GM21717 (cell line): ENCODE measurements at regions not wholly inside any gene's neighbourhood (a gene's known extent, or its start where the extent isn't known, plus 50 kb on each side); places are given as distances from the start of the nearest gene placed in this dataset.

Source experiments
- ATAC-seq: cut with Tn5 transposase; IDR thresholded peaks from one replicate; pipeline ENCODE4 v1.9.1; 2021; ENCODE audit warnings: mild to moderate bottlenecking, moderate library complexity; ENCODE audit not compliant: unreplicated experiment

GRCh38 chr15:26477044-26477443 lies 295.8 kb downstream of the GABRB3 start:
- ATAC-seq = no peak

- no peak for ATAC-seq
Measured at GRCh38 chr15:26475554-26475953, 297.3 kb downstream of the GABRB3 start.

GRCh38 chr15:26472661-26473060 lies 300.2 kb downstream of the GABRB3 start:
- ATAC-seq = no peak

- no peak for ATAC-seq
Measured at GRCh38 chr15:26461847-26462608, 310.8 kb downstream of the GABRB3 start.

DNA sequence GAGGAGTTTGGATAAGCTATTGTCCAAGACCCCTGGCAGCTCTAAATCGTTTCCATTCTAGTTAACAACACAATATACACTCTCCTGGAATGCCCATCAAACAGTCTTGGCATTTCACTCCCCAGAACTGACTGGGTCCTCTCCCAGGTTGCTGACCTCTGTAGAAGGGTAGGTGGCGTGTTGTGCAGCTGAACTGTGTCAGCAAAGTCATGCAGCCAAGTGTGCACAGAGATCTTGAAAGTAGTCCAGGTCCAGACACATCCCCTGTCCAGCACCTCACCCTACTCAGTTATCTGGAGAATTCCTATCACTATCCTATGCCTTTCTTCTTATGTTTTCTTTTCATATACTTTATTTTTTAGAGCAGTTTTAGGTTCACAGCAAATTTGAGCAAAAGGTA lies 312.7 kb downstream of the GABRB3 start:
- no peak for ATAC-seq

- no peak for ATAC-seq
Measured at GRCh38 chr15:26455828-26456227, 317.0 kb downstream of the GABRB3 start.

DNA sequence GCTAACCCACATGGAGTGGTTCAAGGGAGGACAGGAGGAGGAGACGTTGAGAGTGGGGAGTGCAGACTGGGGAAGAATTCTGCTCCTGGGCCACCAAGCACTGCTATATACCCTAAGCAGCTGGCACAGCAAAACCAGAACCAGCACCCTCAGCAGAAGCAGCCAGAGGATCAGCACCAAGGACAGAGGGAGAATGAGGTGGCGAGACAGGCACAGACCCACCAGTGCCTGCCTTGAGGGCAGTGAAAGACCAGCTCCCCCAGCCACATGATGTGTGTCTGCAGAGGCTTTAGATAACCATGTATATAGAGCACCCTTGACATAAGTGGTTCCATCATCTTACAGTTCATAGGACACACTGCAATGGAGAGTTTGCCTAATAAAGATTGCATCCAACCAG lies 319.0 kb downstream of the GABRB3 start:
- no peak for ATAC-seq

DNA sequence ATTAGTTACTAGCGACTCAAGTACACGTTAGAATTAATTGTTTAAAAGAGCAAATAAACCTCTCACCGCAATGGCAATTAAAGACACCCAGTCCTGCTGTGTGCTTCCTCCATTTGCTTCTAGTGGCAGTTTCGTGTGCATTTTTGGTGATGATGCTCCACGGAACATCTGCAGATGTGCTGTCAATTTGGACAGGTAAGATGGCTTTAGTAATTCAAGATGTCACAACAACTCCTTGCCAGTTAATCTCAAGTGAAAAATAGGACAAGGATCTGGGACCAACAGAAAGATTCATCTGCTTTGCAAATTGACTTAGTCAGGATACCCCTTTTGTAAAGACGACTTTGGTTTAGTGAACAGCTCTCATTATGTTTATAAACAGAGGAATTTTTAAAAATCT lies 320.9 kb downstream of the GABRB3 start:
- ATAC-seq = no peak

DNA sequence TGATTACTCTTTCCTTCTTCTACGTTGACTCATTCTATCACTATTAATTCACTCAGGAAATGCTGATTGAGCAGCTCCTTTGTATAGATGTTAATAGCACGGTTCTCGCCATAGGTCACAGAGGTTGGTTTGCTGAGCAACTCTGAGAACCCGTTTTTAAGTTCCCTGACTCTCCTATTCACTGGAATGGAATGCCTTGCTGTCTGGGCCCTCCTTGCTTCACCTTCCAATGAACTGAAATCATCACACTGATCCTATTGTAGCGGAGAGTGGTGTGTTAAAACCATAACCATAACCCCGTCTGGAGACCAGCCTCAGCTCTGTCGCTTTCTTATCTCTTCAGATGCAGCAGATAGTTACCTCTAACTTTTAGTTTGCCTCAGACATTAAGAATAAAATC lies 323.6 kb downstream of the GABRB3 start:
- ATAC-seq = no peak

DNA sequence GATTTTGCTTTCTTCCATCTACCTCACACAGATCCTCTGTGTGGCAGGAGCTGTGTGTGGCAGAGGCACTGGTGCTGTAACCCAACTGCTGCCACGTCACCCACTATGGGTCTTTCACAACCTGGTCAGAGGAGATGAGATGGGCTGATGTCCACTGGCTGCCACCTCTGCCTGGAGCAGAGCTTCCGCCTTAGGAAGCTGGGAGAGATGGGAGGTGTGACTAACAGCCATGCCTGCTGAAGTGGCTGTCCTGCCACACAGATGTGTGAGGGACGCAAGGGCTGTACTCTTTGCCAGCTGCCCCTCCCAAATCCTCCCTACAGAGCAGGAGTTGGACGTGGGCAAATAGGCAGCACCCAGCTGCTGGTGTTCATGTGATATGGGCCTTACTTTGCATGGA lies 329.5 kb downstream of the GABRB3 start:
- ATAC-seq = no peak

DNA sequence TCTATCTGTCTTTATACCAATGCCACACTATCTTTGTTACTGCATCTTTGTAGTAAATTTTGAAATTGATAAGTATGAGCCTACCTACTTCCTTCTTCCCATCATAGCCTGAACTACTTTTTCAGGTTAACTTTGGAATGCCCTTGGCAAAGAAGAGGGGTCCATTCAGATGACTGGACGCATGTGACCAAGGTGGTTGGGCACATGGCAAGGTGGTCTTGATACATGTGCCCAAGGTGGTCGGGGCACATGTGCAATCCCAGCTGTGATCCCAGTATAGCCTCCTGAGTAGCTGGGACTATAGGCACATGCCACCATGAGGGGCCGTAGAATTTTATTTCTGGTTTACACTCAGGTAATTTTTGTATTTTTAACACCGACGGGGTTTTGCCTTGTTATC lies 330.2 kb downstream of the GABRB3 start:
- no peak for ATAC-seq

GRCh38 chr15:26439681-26440080 lies 333.2 kb downstream of the GABRB3 start:
- no peak for ATAC-seq

DNA sequence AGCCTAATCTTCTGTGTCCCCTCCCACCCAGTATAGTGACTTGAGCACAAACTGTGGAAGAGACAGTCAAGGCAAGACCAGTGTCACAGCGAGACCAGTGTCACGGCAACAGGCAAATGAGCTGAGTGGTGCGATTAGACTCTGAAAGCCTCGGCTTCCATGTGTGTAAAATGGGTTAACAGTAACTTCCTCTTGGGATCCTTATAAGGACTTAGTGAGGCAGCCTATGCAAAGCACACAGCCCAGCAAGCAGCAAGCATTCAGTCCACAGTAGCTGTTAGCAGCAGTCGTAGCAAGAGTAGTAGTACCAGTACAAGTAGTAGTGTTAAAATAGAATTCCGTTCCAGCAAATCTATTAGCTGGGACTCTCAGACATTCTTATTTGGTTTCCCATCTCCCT lies 334.1 kb downstream of the GABRB3 start:
- ATAC-seq = no peak

DNA sequence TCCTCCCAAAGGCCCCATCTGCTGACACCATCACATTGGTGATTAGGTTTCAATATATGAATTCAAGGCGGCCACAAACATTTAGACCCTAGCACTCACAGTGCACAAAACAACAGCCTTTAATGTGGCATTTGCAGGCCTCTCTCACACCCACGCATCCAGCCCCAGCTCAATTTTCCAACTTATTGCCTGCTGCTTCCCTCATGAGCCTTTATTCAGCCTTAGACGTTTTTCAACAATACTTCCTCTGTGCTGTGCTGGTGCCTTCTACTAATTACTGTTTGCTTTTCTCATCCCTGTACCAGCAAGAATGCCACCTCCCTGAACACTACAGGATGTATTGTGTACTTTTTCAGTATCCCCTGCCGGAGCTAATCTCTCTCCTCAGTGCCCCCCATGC lies 334.6 kb downstream of the GABRB3 start:
- no peak for ATAC-seq

DNA sequence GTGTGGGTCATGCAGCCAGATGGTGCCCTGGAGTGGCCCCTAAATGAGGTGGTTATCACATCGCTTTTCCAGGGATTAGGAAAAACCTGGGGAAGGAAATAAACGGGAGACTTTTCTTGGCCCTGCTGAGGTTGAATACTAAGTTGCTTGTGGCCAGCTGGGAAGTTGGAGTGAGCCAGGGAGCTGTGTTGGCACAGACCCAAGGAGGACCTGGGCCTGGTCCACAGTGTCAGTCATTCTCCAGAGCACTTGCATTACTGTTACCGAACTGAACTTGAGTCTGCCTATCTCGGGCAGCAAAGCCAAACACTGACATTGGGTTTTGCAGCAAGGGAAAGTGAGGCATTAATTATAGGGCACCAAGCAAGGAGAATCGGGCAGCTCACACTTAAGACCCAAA lies 339.0 kb downstream of the GABRB3 start:
- ATAC-seq = no peak

GRCh38 chr15:26433060-26433459 lies 339.8 kb downstream of the GABRB3 start:
- ATAC-seq = no peak

- ATAC-seq = no peak
Measured at GRCh38 chr15:26421065-26421464, 351.8 kb downstream of the GABRB3 start.

- ATAC-seq = no peak
Measured at GRCh38 chr15:26395624-26396023, 377.2 kb downstream of the GABRB3 start.

DNA sequence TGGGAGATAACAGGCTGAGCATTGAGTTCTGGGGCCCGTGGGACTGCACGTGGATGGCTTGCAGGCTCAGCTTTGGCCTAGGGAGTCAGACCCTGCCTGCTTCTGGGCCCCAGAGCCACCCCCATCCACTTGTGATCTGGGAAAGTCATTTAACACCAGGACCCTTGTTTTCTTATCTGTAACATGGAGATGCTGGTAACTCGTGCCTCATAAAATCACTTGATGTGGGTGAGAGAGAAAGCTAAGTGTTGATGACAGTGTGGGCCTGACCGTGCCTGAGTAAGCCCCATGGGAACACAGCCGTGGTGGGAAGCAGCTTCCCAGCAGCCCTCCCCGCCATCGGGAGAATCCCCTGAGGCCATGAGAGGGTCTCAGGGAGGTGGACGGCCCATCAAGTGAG lies 378.1 kb downstream of the GABRB3 start:
- no peak for ATAC-seq

GRCh38 chr15:26392956-26393355 lies 379.9 kb downstream of the GABRB3 start:
- ATAC-seq = no peak

GRCh38 chr15:26391567-26392194 lies 381.2 kb downstream of the GABRB3 start:
- ATAC-seq = no peak

DNA sequence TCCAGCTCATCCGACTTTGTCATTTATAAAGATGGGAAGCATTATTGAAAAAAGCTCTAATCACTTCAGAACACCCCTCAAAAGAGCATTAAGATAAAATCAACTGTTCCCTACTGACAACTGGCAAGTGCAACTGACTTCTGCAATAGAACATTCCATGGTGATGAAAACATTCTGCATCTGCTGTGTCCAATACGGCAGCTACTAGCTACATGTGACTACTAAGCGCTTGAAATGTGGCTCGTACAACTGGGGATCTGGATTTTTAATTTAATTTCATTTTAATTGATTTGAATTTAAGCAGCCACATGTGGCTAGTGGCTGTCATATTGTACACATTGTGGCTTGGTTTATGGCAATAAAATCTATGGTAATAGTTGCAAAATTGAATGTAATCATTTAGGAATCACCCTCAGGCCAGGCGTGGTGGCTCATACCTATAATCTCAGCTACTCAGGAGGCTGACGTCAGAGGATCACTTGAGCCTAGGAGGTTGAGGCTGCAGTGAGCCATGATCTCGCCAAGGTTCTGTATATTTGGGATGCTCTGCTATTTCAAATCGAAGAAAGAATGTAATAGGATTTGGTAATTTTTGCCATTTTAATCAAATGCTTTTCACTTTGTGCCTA lies 390.3 kb downstream of the GABRB3 start:
- ATAC-seq = no peak
